Thyroid gland (tissue), 4 donors: ENCODE measurements at regions not wholly inside any gene's neighbourhood (a gene's known extent, or its start where the extent isn't known, plus 50 kb on each side); places are given as distances from the start of the nearest gene placed in this dataset.

Experiments
- CTCF ChIP-seq, 6 experiments: fragments of 200-600 bp in 3 of 6; fragments of 450-650 bp in 3 of 6; sonication (generic) in 3 of 6; IDR thresholded peaks; one replicate each; pipeline ENCODE4 v1.5.1; 2016 to 2019; ENCODE audit warnings: antibody characterized with exemption in 6 of 6, mild to moderate bottlenecking in 2 of 6, inconsistent platforms in 1 of 6, moderate library complexity in 1 of 6
- POLR2A ChIP-seq, 2 donors: fragments of 450-650 bp; IDR thresholded peaks; one replicate each; pipeline ENCODE4 v1.6.1; 2017; ENCODE audit warnings: antibody characterized with exemption in 2 of 2, mild to moderate bottlenecking in 2 of 2, moderate library complexity in 1 of 2

GRCh38 chr6:76448109-76448508 lies 375.6 kb upstream of the IMPG1 start:
- TF ChIP-seq CTCF (IDR thresholded peaks at IDR 0.05) (no peak), POLR2A (IDR thresholded peaks at IDR 0.05) (no peak)
